ENCODE measurements at regions not wholly inside any gene's neighbourhood (a gene's known extent, or its start where the extent isn't known, plus 50 kb on each side); places are given as distances from the start of the nearest gene placed in this dataset.

- DNase-seq (no peak), ATAC-seq (replicated peaks) (no peak)
- peaks cover 0 to 3% of the 10 kb centered on the region in 2 donors for H3K9me3 Mint-ChIP-seq
- no peak overlapping the region for H3K27ac Mint-ChIP-seq
- no peaks in the 10 kb centered on the region for H3K4me1 Mint-ChIP-seq
- H3K36me3 Mint-ChIP-seq = no peaks in the 10 kb centered on the region
- H3K4me3 Mint-ChIP-seq = no peak overlapping the region
- H3K27me3 Mint-ChIP-seq = peaks cover 0 to 6% of the 10 kb centered on the region in 2 donors
Observed at GRCh38 chr17:33385713-33386112, 92.6 kb upstream of the ASIC2 start.

DNA sequence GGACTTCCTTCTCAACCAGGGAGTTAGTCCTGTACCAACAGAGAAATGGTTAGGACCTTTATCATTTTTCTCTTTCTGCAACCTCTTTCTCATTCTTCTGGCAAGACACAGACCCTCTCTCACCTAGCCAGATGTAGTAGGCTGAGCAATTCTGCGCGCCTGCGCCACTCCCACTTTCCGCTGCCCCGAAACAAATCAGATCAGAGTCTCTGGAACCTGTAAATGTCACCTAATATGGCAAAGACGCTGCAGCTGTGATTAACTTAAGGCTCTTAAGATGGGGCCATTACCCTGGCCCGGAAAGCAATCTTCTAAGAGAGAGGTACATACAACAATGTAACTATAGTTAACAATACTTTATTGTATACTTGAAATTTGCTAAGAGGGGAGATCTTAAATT, 94.3 kb upstream of the ASIC2 start:
- peaks cover 0 to 4% of the 10 kb centered on the region in 2 donors for H3K9me3 Mint-ChIP-seq
- H3K27ac Mint-ChIP-seq = no peak overlapping the region
- H3K4me3 Mint-ChIP-seq = no peak overlapping the region

GRCh38 chr17:33389504-33390135, 96.5 kb upstream of the ASIC2 start:
- DNase-seq (no peak), ATAC-seq (replicated peaks) (no peak)
- Mint-ChIP-seq H3K4me3 (no peak overlapping the region), H3K27me3 (peaks cover 0 to 14% of the 10 kb centered on the region in 2 donors), H3K27ac (no peak overlapping the region), H3K9me3 (peaks cover 5% of the 10 kb centered on the region in 2 donors), H3K36me3 (no peaks in the 10 kb centered on the region), H3K4me1 (no peaks in the 10 kb centered on the region)

More for the DNA sequence above, 94.3 kb upstream of the ASIC2 start:
- Mint-ChIP-seq H3K4me1 (no peaks in the 10 kb centered on the region), H3K27me3 (peaks cover 0 to 6% of the 10 kb centered on the region in 2 donors), H3K36me3 (no peaks in the 10 kb centered on the region)
- ATAC-seq (replicated peaks) (no peak), DNase-seq (no peak)

DNA sequence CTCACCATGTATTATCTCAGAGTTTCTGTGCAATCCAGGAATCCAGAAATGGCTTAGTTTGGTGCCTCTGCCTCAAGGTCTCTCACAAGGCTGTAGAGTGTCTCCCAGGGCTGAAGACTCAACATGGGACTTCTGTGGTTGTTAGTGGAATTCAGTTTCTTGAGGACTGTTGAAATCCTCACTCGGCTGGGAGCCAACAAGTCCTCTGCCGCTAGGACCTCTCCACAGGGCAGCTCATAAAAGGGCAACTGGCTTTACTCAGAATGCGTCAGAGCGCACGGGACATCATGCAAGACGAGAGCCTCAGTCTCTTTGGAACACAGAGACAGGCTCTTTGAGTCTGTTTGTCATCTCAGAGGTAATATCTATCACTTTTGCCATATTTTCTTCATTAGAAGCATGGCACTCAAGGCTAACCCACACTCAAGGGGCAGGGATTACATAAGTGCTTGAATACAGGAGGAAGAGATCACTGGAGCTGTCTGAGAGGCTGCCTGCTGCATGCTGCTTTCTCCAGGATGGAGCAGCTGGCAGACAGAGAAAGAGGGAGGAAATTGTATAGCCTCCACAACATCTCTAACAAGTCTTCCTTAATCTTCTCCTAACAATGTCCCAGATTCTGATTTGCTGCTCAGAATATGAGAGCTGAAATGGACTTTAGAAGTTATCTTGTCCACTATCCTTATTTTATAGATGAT, 97.5 kb upstream of the ASIC2 start:
- DNase-seq (no peak), ATAC-seq (replicated peaks) (no peak)
- no peaks in the 10 kb centered on the region for H3K4me1 Mint-ChIP-seq
- no peak overlapping the region for H3K27ac Mint-ChIP-seq
- H3K27me3 Mint-ChIP-seq = peaks cover 0 to 9% of the 10 kb centered on the region in 2 donors
- no peaks in the 10 kb centered on the region for H3K36me3 Mint-ChIP-seq
- H3K4me3 Mint-ChIP-seq = no peak overlapping the region
- peaks cover 5 to 7% of the 10 kb centered on the region in 2 donors for H3K9me3 Mint-ChIP-seq

GRCh38 chr17:33396818-33397217, 103.7 kb upstream of the ASIC2 start:
- no peak for DNase-seq
- ATAC-seq (replicated peaks) = no peak
- Mint-ChIP-seq H3K36me3 (no peaks in the 10 kb centered on the region), H3K4me1 (no peaks in the 10 kb centered on the region), H3K9me3 (peaks cover 9 to 10% of the 10 kb centered on the region in 2 donors), H3K4me3 (no peak overlapping the region), H3K27ac (no peak overlapping the region), H3K27me3 (peaks cover 9% of the 10 kb centered on the region in 2 donors)

- H3K36me3 Mint-ChIP-seq = no peaks in the 10 kb centered on the region
- H3K27me3 Mint-ChIP-seq = peaks cover 1 to 9% of the 10 kb centered on the region in 2 donors
- H3K4me3 Mint-ChIP-seq = no peak overlapping the region
- ATAC-seq (replicated peaks) (no peak), DNase-seq (no peak)
- no peak overlapping the region for H3K27ac Mint-ChIP-seq
- no peaks in the 10 kb centered on the region for H3K4me1 Mint-ChIP-seq
- peaks cover 5 to 7% of the 10 kb centered on the region in 2 donors for H3K9me3 Mint-ChIP-seq
Observed at GRCh38 chr17:33398386-33398785, 105.3 kb upstream of the ASIC2 start.

- Mint-ChIP-seq H3K4me3 (no peak overlapping the region), H3K4me1 (no peaks in the 10 kb centered on the region), H3K27me3 (peaks cover 0 to 18% of the 10 kb centered on the region in 2 donors), H3K9me3 (peaks cover 4% of the 10 kb centered on the region in 2 donors), H3K36me3 (no peaks in the 10 kb centered on the region), H3K27ac (no peak overlapping the region)
- no peak for ATAC-seq (replicated peaks)
- no peak for DNase-seq
Observed at GRCh38 chr17:33401249-33401648, 108.2 kb upstream of the ASIC2 start.

- no peaks in the 10 kb centered on the region for H3K36me3 Mint-ChIP-seq
- ATAC-seq (replicated peaks) (no peak), DNase-seq (no peak)
- no peak overlapping the region for H3K27ac Mint-ChIP-seq
- no peaks in the 10 kb centered on the region for H3K4me1 Mint-ChIP-seq
- peaks cover 0 to 18% of the 10 kb centered on the region in 2 donors for H3K27me3 Mint-ChIP-seq
- peaks cover 4% of the 10 kb centered on the region in 2 donors for H3K9me3 Mint-ChIP-seq
- no peak overlapping the region for H3K4me3 Mint-ChIP-seq
Observed at GRCh38 chr17:33403194-33403593, 110.1 kb upstream of the ASIC2 start.

DNA sequence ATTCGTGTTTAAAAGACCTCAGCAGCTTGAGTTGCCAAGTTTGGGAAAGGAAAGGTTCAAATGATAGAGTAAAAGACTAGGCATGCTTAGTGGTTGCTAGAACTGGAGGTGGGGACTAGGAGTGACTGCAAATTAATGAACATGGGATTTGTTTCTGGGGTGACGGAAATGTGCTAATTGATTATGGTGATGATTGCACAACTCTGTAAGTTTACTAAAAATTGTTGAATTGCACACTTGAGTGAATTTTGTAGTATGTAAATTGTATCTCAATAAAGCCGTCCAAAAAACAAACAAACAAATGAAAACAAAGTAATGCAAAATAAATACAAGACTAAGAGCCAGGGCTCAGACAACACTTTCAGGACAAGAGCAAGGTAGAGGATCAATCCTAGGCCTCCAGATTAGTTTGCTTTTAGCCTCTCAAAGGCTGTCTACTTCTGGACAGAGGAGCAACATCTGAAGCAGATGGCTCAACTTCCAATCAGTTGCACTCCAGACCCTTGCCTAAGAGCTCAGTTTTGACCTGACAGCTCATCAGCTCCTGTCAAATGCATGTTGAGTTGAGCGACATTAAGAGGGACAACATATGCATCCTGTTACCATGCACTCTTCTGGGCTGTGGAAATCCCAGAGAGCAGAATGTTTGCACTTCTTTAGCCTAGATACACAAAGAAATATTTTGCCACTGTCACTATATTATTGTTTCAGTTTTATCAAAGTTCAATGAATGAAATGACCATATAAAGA, 111.2 kb upstream of the ASIC2 start:
- DNase-seq = no peak
- no peak overlapping the region for H3K4me3 Mint-ChIP-seq
- peaks cover 0 to 4% of the 10 kb centered on the region in 2 donors for H3K9me3 Mint-ChIP-seq
- H3K4me1 Mint-ChIP-seq = no peaks in the 10 kb centered on the region
- ATAC-seq (replicated peaks) = no peak
- H3K27ac Mint-ChIP-seq = no peak overlapping the region
- H3K27me3 Mint-ChIP-seq = peaks cover 0 to 17% of the 10 kb centered on the region in 2 donors
- no peaks in the 10 kb centered on the region for H3K36me3 Mint-ChIP-seq

GRCh38 chr17:33416131-33416530, 123.0 kb upstream of the ASIC2 start:
- Mint-ChIP-seq H3K36me3 (no peaks in the 10 kb centered on the region), H3K27me3 (peaks cover 0 to 4% of the 10 kb centered on the region in 2 donors), H3K4me3 (no peak overlapping the region), H3K9me3 (peaks cover 0 to 4% of the 10 kb centered on the region in 2 donors), H3K27ac (no peak overlapping the region), H3K4me1 (no peaks in the 10 kb centered on the region)
- DNase-seq = no peak
- ATAC-seq (replicated peaks) = no peak

GRCh38 chr17:33421933-33422332, 128.8 kb upstream of the ASIC2 start:
- Mint-ChIP-seq H3K27me3 (peaks cover 3 to 4% of the 10 kb centered on the region in 2 donors), H3K4me3 (no peak overlapping the region), H3K36me3 (no peaks in the 10 kb centered on the region), H3K27ac (no peak overlapping the region), H3K9me3 (peaks cover 4 to 6% of the 10 kb centered on the region in 2 donors), H3K4me1 (no peaks in the 10 kb centered on the region)
- no peak for ATAC-seq (replicated peaks)
- no peak for DNase-seq

DNA sequence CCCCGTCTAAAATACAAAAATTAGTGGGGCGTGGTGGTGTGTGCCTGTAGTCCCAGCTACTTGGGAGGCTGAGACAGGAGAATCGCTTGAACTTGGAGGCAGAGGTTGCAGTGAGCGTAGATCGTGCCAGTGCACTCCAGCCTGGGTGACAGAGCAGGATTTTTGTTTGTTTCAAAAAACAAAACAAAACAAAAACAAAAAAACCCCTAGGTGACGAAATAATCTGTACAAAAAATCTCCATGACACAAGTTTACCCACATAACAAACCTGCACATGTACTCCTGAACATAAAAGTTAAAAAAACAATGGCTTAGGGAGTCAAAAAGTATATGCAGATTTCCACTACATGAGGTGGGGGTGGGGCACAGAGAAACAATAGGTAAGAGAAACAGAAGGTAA, 140.5 kb upstream of the ASIC2 start:
- no peaks in the 10 kb centered on the region for H3K27me3 Mint-ChIP-seq
- H3K36me3 Mint-ChIP-seq = no peaks in the 10 kb centered on the region
- ATAC-seq (replicated peaks) (no peak), DNase-seq (no peak)
- no peak overlapping the region for H3K4me3 Mint-ChIP-seq
- H3K27ac Mint-ChIP-seq = no peak overlapping the region
- H3K4me1 Mint-ChIP-seq = no peaks in the 10 kb centered on the region
- peaks cover 0 to 2% of the 10 kb centered on the region in 2 donors for H3K9me3 Mint-ChIP-seq

DNA sequence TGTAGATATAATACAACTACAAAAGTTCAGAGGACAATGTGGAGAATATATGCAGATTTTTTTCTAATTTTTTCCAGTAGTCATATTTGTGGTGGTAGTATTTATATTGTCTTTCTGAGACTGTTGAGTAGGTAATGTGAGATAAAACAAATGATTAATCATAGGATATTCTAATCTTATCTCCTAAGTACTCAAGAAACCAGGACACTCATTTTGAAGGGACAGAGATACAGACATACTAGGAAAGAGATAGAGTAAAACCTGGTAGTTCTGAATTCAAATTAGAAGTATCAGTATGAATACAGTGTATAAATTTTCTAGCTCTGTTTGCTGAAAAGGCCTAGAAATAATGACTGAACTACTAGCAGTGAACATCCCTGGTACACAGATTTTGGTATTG, 141.7 kb upstream of the ASIC2 start:
- no peak for DNase-seq
- H3K4me3 Mint-ChIP-seq = no peak overlapping the region
- peaks cover 0 to 3% of the 10 kb centered on the region in 2 donors for H3K9me3 Mint-ChIP-seq
- no peak overlapping the region for H3K27ac Mint-ChIP-seq
- no peaks in the 10 kb centered on the region for H3K4me1 Mint-ChIP-seq
- no peak for ATAC-seq (replicated peaks)
- H3K27me3 Mint-ChIP-seq = no peaks in the 10 kb centered on the region
- no peaks in the 10 kb centered on the region for H3K36me3 Mint-ChIP-seq

DNA sequence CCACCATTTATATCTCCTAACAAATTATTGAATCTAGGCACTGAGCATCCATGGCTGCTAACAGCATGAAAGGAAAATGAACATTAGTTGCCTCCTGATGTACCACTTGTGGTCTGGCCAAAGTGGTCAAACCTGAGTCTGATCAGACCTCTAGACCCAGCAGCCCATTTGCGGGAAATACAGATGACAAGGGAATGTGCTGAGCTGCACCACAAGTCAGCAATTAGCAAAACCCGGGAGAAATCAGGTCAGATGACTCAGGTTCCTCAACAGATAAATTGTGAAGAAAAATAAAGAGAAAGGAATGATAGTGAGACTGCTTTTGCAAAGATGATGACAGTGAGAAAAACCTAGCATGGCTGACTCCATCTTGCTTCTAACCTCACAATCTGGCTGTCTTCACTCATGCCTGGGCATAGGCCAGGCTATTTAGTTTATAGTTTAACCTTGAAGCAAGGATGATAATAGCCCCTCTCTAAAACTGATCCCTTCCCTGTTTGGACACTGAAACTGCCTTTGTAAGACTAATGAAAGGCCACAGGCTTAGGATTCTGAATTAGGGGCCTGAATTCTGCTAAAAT, 142.7 kb upstream of the ASIC2 start:
- Mint-ChIP-seq H3K27ac (no peak overlapping the region), H3K36me3 (no peaks in the 10 kb centered on the region), H3K4me1 (no peaks in the 10 kb centered on the region), H3K9me3 (peaks cover 0 to 3% of the 10 kb centered on the region in 2 donors), H3K4me3 (no peak overlapping the region), H3K27me3 (no peaks in the 10 kb centered on the region)
- no peak for DNase-seq
- no peak for ATAC-seq (replicated peaks)
